A673 (cell line): ENCODE measurements at regions not wholly inside any gene's neighbourhood (a gene's known extent, or its start where the extent isn't known, plus 50 kb on each side); places are given as distances from the start of the nearest gene placed in this dataset.

Experiments used
- BruUV-seq: library from RNA; stranded (reverse); fragments of 400-500 nt; replicated peaks from 2 replicates; lab custom pipeline; 2021; lab: Mats Ljungman, UMichigan
- CTCF ChIA-PET: fragments of 300-600 bp; sonication (Branson Sonifier 250); formaldehyde crosslinking; loops from one replicate; lab custom pipeline; 2022; ENCODE audit warnings: antibody characterized with exemption; lab: Charles Lee
- POLR2A ChIA-PET: fragments of 300-600 bp; sonication (Branson Sonifier 250); formaldehyde crosslinking; loops from one replicate; lab custom pipeline; 2022; ENCODE audit warnings: antibody characterized with exemption; ENCODE audit not compliant: low non-redundant PET; lab: Charles Lee
- DNase-seq: peaks from one replicate; pipeline ENCODE4 v3.0.0-alpha.2; 2015; ENCODE audit warnings: low spot score
- H3K27ac ChIP-seq: fragments of 200-600 bp; sonication (generic); 2 replicates; pipeline ENCODE4 v1.5.1; 2016; ENCODE audit warnings: mixed run types, low read depth, mild to moderate bottlenecking, mixed read lengths, antibody characterized with exemption, low read length; ENCODE audit not compliant: poor library complexity, severe bottlenecking
- H3K27me3 ChIP-seq: fragments of 200-600 bp; sonication (generic); replicated peaks from 2 replicates; pipeline ENCODE4 v1.6.1; 2017; ENCODE audit warnings: mixed run types, low read depth, mild to moderate bottlenecking, mixed read lengths, antibody characterized with exemption, low read length; ENCODE audit not compliant: insufficient read depth, poor library complexity
- H3K36me3 ChIP-seq: fragments of 200-600 bp; sonication (generic); 2 replicates; pipeline ENCODE4 v1.6.1; 2016; ENCODE audit warnings: mixed run types, mild to moderate bottlenecking, mixed read lengths, antibody characterized with exemption, low read length; ENCODE audit not compliant: insufficient read depth, poor library complexity, severe bottlenecking
- H3K4me1 ChIP-seq: fragments of 200-600 bp; sonication (generic); 2 replicates; pipeline ENCODE4 v1.6.1; 2017; ENCODE audit warnings: mixed run types, mild to moderate bottlenecking, mixed read lengths, antibody characterized with exemption, low read length; ENCODE audit not compliant: insufficient read depth, poor library complexity, severe bottlenecking
- H3K4me3 ChIP-seq: fragments of 200-600 bp; sonication (generic); 2 replicates; pipeline ENCODE4 v1.5.1; 2016; ENCODE audit warnings: low read depth, mixed run types, mild to moderate bottlenecking, mixed read lengths, low read length; ENCODE audit not compliant: poor library complexity, severe bottlenecking
- H3K9me3 ChIP-seq: fragments of 200-600 bp; sonication (generic); 2 replicates; pipeline ENCODE4 v1.6.1; 2016; ENCODE audit warnings: mixed run types, low read depth, mild to moderate bottlenecking, mixed read lengths, antibody characterized with exemption, low read length; ENCODE audit not compliant: poor library complexity, severe bottlenecking
- EZH2 ChIP-seq: fragments of 200-600 bp; sonication (generic); IDR thresholded peaks from 2 replicates; pipeline ENCODE4 v1.6.1; 2017; ENCODE audit warnings: borderline replicate concordance, low read depth, mild to moderate bottlenecking, mixed read lengths, antibody characterized with exemption, low read length; ENCODE audit not compliant: poor library complexity, severe bottlenecking
- intact Hi-C: fragments of 100-400 bp; cut with micrococcal nuclease; formaldehyde crosslinking; loops from one replicate; pipeline ENCODE4 v1.10.0; 2022; ENCODE audit not compliant: unreplicated experiment
- TF ChIP-seq, protein P1 (sequence below): fragments of 300-800, 200-600 bp; sonication (generic); conservative IDR thresholded peaks from 2 replicates; pipeline ENCODE4 v1.5.1; 2017; ENCODE audit warnings: low read depth, mild to moderate bottlenecking, antibody characterized with exemption, low read length, moderate library complexity, mixed read lengths

DNA sequence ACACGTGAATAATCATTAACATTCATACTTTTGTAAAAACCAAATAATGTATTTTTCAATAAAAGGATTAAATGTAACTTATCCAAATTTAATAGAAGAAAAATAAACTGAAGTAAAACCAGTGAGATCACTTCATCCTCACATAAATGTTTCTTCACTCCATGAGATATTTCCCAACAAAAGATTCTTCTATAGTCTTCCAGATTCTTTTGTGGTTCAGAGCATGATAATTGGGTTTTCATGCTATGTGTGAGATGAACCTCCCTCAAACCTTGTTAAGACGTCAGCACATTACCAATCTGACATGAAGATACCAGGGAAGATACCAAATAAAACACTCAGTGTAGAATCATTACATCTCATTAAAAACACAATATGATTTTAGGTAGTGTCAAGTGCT, 62.9 kb upstream of the OXGR1 start:
- ChIA-PET POLR2A (no interaction called here), CTCF (no interaction called here)
- intact Hi-C loops, result no loop called here
- Histone ChIP-seq H3K4me3 (no peak overlapping the region), H3K27me3 (peaks cover 3% of the 10 kb centered on the region), H3K9me3 (no peaks in the 10 kb centered on the region), H3K27ac (no peak overlapping the region), H3K36me3 (no peaks in the 10 kb centered on the region), H3K4me1 (peaks cover 7% of the 10 kb centered on the region)
- BruUV-seq, result no TSS peak
- TF ChIP-seq, protein P1, sequence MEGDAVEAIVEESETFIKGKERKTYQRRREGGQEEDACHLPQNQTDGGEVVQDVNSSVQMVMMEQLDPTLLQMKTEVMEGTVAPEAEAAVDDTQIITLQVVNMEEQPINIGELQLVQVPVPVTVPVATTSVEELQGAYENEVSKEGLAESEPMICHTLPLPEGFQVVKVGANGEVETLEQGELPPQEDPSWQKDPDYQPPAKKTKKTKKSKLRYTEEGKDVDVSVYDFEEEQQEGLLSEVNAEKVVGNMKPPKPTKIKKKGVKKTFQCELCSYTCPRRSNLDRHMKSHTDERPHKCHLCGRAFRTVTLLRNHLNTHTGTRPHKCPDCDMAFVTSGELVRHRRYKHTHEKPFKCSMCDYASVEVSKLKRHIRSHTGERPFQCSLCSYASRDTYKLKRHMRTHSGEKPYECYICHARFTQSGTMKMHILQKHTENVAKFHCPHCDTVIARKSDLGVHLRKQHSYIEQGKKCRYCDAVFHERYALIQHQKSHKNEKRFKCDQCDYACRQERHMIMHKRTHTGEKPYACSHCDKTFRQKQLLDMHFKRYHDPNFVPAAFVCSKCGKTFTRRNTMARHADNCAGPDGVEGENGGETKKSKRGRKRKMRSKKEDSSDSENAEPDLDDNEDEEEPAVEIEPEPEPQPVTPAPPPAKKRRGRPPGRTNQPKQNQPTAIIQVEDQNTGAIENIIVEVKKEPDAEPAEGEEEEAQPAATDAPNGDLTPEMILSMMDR, result no peak
- DNase-seq, result peak; percentile 18

DNA sequence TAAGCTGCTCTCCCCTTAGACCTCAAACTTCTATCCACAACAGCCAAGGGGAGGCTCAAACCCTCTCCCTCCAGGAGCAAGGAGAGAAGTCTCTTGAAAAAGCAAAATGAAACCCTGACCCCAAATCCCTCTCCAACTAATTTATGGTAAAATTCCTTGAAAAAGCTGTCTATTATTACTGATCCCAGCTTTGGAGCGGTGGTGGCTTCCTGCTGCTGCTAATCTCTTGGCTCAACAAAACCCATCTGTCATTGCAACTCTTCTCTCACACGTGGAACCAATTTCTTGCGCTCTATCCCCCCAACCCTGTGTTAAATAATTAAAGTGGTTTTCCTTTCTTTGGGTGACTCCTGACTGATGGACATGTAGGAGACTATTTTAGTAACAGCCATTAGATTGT, 64.1 kb upstream of the OXGR1 start:
- no TSS peak for BruUV-seq
- CTCF ChIA-PET, result no interaction called here

DNA sequence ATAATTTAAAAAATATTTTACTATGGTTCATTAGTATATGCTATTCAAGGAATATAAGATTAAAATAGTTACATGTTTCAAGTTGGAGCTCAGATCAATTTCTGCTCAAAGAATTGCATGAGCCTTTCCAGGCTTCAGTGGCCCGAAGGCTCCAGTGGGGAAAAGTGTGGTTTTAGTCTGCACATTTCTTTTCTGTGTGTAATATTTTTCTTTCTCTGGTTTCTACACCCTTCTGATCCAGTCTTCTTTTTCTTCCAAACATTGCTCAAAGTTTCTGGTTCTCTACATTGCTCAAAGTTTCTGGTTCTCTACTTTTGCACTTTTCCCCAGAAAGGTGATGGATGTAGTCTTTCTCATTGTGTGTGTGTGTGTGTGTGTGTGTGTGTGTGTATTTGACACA, 64.7 kb upstream of the OXGR1 start:
- Histone ChIP-seq H3K36me3 (no peaks in the 10 kb centered on the region), H3K27ac (no peak overlapping the region), H3K27me3 (peaks cover 3% of the 10 kb centered on the region), H3K4me1 (peaks cover 7% of the 10 kb centered on the region), H3K4me3 (no peak overlapping the region), H3K9me3 (no peaks in the 10 kb centered on the region)
- intact Hi-C loops, result no loop called here
- no peak for TF ChIP-seq EZH2
- TF ChIP-seq, protein P1, result no peak
- ChIA-PET CTCF (no interaction called here), POLR2A (no interaction called here)
- BruUV-seq, result no TSS peak
- no peak for DNase-seq

More for the DNA sequence above, 64.1 kb upstream of the OXGR1 start:
- TF ChIP-seq, protein P1, result no peak
- TF ChIP-seq EZH2, result no peak
- Histone ChIP-seq H3K27ac (no peak overlapping the region), H3K36me3 (no peaks in the 10 kb centered on the region), H3K4me3 (no peak overlapping the region), H3K4me1 (peaks cover 7% of the 10 kb centered on the region), H3K27me3 (peaks cover 3% of the 10 kb centered on the region), H3K9me3 (no peaks in the 10 kb centered on the region)
- peak; percentile 42 for DNase-seq
- POLR2A ChIA-PET, result no interaction called here
- intact Hi-C loops, result no loop called here
